Heart left ventricle (tissue), 13 donors: ENCODE measurements at regions not wholly inside any gene's neighbourhood (a gene's known extent, or its start where the extent isn't known, plus 50 kb on each side); places are given as distances from the start of the nearest gene placed in this dataset.

Experiments used
- POLR2A ChIP-seq, 2 donors: fragments of 450-650 bp; IDR thresholded peaks; one replicate each; pipeline ENCODE4 v1.6.1; 2017; ENCODE audit warnings: antibody characterized with exemption in 2 of 2, mild to moderate bottlenecking in 2 of 2, moderate library complexity in 2 of 2
- TF ChIP-seq, protein P1 (sequence below), 12 donors: fragments of 200-600 bp; sonication (generic) in 4 of 12; IDR thresholded peaks; one replicate each; pipeline versions ENCODE4 v1.5.0 to v1.8.0; 2018 to 2022; ENCODE audit warnings: antibody characterized with exemption in 12 of 12, mild to moderate bottlenecking in 5 of 12
- donor health status: ischemic (EF 13 %, LVEDD 7.1; RV severe dilation, severe dysfunction).
- donor health status: DM: no; HTN: yes; CAD: no.
- donor health status: DM: no; HTN: no; CAD: no.
- donor health status: ischemic (EF 25% LVEDD 6.9; RV normal size, moderate dysfunction).
- donor health status: ischemic (EF 25% LVEDD 5.7; RV mildly dilated, moderate dysfunction).
- donor health status: ischemic (EF 35%, LVEDD 5.7; RV mildly dilated, moderate dysfunction).
- donor health status: nonischemic (EF 11% LVEDD 7.7; RV severe dilation, severe dysfunction).
- donor health status: DM: yes; HTN: yes; CAD: no.
- donor health status: PGD.
- donor health status: ischemic (EF 29% LVEDD 5.4; RV normal size, mild dysfunction).
- donor health status: nonischemic (EF 23%, LVEDD 6.1; RV moderate dilation, normal function).

DNA sequence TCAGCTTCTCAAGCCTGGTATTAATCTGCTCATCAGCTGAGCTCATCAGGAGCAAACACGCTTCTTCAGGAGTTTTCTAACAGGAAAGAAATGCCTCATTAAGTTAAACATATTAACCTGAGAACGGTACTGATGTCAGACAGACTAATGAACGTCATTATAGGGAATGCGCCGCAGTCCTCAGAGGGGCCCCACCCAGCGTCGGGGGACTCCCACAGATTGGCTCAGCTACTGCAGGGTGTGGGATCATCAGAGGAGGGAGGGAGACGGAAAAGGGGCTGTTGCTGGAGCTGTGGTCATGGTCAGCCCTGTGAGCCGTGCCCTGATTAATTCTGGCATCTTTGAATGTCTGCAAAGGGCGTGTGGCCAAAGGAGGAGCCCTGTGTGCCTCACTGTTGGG, 348.5 kb downstream of the PTPRU start:
- TF ChIP-seq, protein P1, sequence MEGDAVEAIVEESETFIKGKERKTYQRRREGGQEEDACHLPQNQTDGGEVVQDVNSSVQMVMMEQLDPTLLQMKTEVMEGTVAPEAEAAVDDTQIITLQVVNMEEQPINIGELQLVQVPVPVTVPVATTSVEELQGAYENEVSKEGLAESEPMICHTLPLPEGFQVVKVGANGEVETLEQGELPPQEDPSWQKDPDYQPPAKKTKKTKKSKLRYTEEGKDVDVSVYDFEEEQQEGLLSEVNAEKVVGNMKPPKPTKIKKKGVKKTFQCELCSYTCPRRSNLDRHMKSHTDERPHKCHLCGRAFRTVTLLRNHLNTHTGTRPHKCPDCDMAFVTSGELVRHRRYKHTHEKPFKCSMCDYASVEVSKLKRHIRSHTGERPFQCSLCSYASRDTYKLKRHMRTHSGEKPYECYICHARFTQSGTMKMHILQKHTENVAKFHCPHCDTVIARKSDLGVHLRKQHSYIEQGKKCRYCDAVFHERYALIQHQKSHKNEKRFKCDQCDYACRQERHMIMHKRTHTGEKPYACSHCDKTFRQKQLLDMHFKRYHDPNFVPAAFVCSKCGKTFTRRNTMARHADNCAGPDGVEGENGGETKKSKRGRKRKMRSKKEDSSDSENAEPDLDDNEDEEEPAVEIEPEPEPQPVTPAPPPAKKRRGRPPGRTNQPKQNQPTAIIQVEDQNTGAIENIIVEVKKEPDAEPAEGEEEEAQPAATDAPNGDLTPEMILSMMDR (IDR thresholded peaks at IDR 0.05) = no peak
- no peak for TF ChIP-seq POLR2A (IDR thresholded peaks at IDR 0.05)
